Pancreas (tissue), 10 donors: ENCODE measurements at regions not wholly inside any gene's neighbourhood (a gene's known extent, or its start where the extent isn't known, plus 50 kb on each side); places are given as distances from the start of the nearest gene placed in this dataset.

Experiments
- ATAC-seq, 4 donors: fragments of 200-7000 bp; cut with Tn5 transposase; one replicate each; pipeline versions ENCODE4 v1.8.0 to v1.9.1; 2020; ENCODE audit warnings: mild to moderate bottlenecking in 4 of 4, moderate library complexity in 4 of 4
- DNase-seq, 6 donors: peaks; one replicate each; pipeline ENCODE4 v3.0.0-alpha.2; 2020
- FAIRE-seq: peaks from 2 replicates; lab custom pipeline; 2012; peaks lifted over from hg19 to GRCh38; lab: Jason Lieb, UNC
- H3K27ac ChIP-seq, 4 donors: fragments of 200-600 bp; sonication (generic); 1 replicate in 3 of 4; 2 replicates in 1 of 4; pipeline versions ENCODE4 v1.5.0 to v1.8.0; 2020
- H3K27me3 ChIP-seq, 4 donors: fragments of 200-600 bp; one replicate each; pipeline ENCODE4 v1.8.0; 2021
- H3K36me3 ChIP-seq, 3 donors: fragments of 200-600 bp; sonication (generic) in 1 of 3; one replicate each; pipeline versions ENCODE4 v1.5.0 to v1.8.0; 2020 to 2021
- H3K4me1 ChIP-seq, 3 donors: fragments of 200-600 bp; one replicate each; pipeline ENCODE4 v1.8.0; 2021
- H3K4me3 ChIP-seq, 4 donors: fragments of 200-600 bp; sonication (generic) in 2 of 4; one replicate each; pipeline versions ENCODE4 v1.5.0 to v1.8.0; 2020 to 2021
- H3K9me3 ChIP-seq, 4 donors: fragments of 200-600 bp; one replicate each; pipeline ENCODE4 v1.8.0; 2021
- WGBS, 2 donors: extraction: QIAGEN DNeasy Blood & Tissue Kit; methylation state at CpG; one replicate each; pipeline ENCODE4 v1.1.7; 2013; 5-methylcytosine and 5-hydroxymethylcytosine counted together
- intact Hi-C, 3 donors: fragments of 100-400 bp; cut with DNase I; formaldehyde crosslinking; loops; one replicate each; pipeline versions ENCODE4 v1.11.1 to v1.14.2; 2022
- TF ChIP-seq, protein P1 (sequence below), 4 donors: fragments of 200-600 bp; sonication (generic) in 3 of 4; IDR thresholded peaks; one replicate each; pipeline versions ENCODE4 v1.5.0 to v1.8.0; 2021; ENCODE audit warnings: antibody characterized with exemption in 4 of 4
- donor health status: healthy with polysubstance abuse.
- donor health status: DM: no; HTN: no; CAD: no; lungs with moderate emphysema.
- donor health status: DM: no; HTN: no; CAD: no.
- donor health status: control.
- donor health status: control.
- donor health status: Bipolar disorder and iron deficiency.
- donor health status: DM: yes; HTN: yes; CAD: no.
- donor health status: DM: no; HTN: no; CAD: no.
- donor health status: DM: no; HTN: no; CAD: no.
- donor health status: DM: yes; HTN: yes; CAD: no.

DNA sequence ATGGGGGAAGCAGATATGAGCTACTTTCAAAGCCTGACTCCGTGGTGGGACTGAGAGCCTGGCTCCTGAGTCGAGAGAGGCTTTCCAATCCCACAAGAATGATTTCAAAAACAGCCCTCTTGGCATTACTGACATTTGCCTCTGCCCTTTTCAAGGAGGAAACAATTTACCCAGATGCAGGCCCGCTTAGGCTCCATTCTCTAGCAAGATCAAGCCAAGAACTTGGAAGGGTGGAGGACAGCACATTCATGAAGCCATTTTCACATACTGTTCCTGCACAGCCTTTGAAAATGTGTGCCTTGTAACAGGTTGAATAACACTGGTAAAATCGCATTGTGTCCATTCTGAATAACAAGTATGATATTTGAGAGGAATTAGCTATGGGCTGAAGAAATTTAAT lies 58.2 kb upstream of the EED start:
- TF ChIP-seq, protein P1, sequence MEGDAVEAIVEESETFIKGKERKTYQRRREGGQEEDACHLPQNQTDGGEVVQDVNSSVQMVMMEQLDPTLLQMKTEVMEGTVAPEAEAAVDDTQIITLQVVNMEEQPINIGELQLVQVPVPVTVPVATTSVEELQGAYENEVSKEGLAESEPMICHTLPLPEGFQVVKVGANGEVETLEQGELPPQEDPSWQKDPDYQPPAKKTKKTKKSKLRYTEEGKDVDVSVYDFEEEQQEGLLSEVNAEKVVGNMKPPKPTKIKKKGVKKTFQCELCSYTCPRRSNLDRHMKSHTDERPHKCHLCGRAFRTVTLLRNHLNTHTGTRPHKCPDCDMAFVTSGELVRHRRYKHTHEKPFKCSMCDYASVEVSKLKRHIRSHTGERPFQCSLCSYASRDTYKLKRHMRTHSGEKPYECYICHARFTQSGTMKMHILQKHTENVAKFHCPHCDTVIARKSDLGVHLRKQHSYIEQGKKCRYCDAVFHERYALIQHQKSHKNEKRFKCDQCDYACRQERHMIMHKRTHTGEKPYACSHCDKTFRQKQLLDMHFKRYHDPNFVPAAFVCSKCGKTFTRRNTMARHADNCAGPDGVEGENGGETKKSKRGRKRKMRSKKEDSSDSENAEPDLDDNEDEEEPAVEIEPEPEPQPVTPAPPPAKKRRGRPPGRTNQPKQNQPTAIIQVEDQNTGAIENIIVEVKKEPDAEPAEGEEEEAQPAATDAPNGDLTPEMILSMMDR (IDR thresholded peaks at IDR 0.05): no peak
- no peak for DNase-seq
- Histone ChIP-seq H3K4me1 (no peaks in the 10 kb centered on the region), H3K9me3 (no peaks in the 10 kb centered on the region), H3K27ac (no peak overlapping the region), H3K36me3 (no peaks in the 10 kb centered on the region), H3K27me3 (no peaks in the 10 kb centered on the region), H3K4me3 (no peak overlapping the region)
- 82 to 87% methylated on average over 4 of the region's 4 CpGs for WGBS, 2 donors
- no peak for ATAC-seq
- FAIRE-seq: no peak
- intact Hi-C loops: no loop called here

GRCh38 chr11:86185381-86185750 lies 59.2 kb upstream of the EED start:
- 75 to 83% methylated on average over 2 of the region's 2 CpGs for WGBS, 2 donors
- ATAC-seq (no peak), FAIRE-seq (no peak), DNase-seq (no peak)
- H3K4me1 ChIP-seq: no peaks in the 10 kb centered on the region
- intact Hi-C loops: no loop called here
- no peaks in the 10 kb centered on the region for H3K36me3 ChIP-seq
- no peaks in the 10 kb centered on the region for H3K27me3 ChIP-seq
- H3K9me3 ChIP-seq: no peaks in the 10 kb centered on the region
- TF ChIP-seq, protein P1 (IDR thresholded peaks at IDR 0.05): no peak
- H3K4me3 ChIP-seq: no peak overlapping the region
- no peak overlapping the region for H3K27ac ChIP-seq

DNA sequence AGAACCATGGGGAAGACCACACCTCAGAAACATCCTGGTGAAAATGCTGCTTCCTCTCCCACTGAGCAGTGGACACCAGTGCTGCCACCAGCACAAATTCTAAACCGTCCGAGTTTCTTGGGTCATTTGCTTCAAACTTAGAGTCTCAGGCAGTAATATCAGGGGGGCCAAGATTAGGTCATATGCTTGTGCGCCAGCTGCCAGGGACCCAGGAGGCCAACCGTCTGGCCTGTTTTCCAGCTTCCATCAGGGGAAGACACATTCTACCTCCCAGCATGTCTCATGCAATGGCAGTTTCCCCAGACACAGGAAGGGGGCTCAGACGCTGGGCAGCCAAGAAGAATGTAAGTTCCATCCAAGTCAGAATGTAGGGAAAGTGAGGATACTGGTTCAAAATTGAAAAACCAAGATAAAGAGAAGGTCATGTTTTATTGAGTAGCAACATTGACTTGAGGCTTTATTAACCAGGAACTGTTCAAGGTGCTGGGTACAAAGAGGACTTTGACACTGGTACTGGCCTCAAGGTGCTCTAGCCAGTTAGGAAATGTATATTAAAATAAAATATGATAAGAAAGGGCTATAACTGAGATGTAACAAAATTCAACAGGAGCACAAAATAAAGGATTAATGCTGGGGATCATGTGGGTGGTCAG lies 59.7 kb upstream of the EED start:
- Histone ChIP-seq H3K4me3 (no peak overlapping the region), H3K27me3 (no peaks in the 10 kb centered on the region), H3K36me3 (no peaks in the 10 kb centered on the region), H3K9me3 (no peaks in the 10 kb centered on the region), H3K27ac (no peak overlapping the region), H3K4me1 (no peaks in the 10 kb centered on the region)
- ATAC-seq (peak in 1 of 4 donors; percentile 17), DNase-seq (no peak), FAIRE-seq (no peak)
- TF ChIP-seq, protein P1 (IDR thresholded peaks at IDR 0.05): no peak
- WGBS, 2 donors: 87% methylated on average over 5 of the region's 5 CpGs
- intact Hi-C loops: no loop called here

GRCh38 chr11:86183694-86184093 lies 60.9 kb upstream of the EED start:
- no peak overlapping the region for H3K27ac ChIP-seq
- DNase-seq: no peak
- peak in 1 of 4 donors; percentile 30 for ATAC-seq
- H3K27me3 ChIP-seq: no peaks in the 10 kb centered on the region
- peaks cover 0 to 5% (median 0%) of the 10 kb centered on the region in 3 donors for H3K4me1 ChIP-seq
- H3K9me3 ChIP-seq: no peaks in the 10 kb centered on the region
- no peaks in the 10 kb centered on the region for H3K36me3 ChIP-seq
- intact Hi-C loops: no loop called here
- WGBS, 2 donors: 53 to 73% methylated on average over 2 of the region's 2 CpGs
- TF ChIP-seq, protein P1 (IDR thresholded peaks at IDR 0.05): no peak
- FAIRE-seq: no peak
- no peak overlapping the region for H3K4me3 ChIP-seq

- DNase-seq (no peak), ATAC-seq (peak in 3 of 4 donors; percentile 30 to 54 (median 38)), FAIRE-seq (no peak)
- TF ChIP-seq, protein P1 (IDR thresholded peaks at IDR 0.05): no peak
- Histone ChIP-seq H3K4me3 (no peak overlapping the region), H3K9me3 (no peaks in the 10 kb centered on the region), H3K27me3 (no peaks in the 10 kb centered on the region), H3K4me1 (peaks cover 0 to 5% (median 0%) of the 10 kb centered on the region in 3 donors), H3K27ac (no peak overlapping the region), H3K36me3 (no peaks in the 10 kb centered on the region)
- WGBS, 2 donors: 64 to 70% methylated on average over 8 of the region's 8 CpGs
- intact Hi-C loops: no loop called here
Measured at GRCh38 chr11:86182976-86183584, 61.5 kb upstream of the EED start.
